ENCODE measurements at regions not wholly inside any gene's neighbourhood (a gene's known extent, or its start where the extent isn't known, plus 50 kb on each side); places are given as distances from the start of the nearest gene placed in this dataset.

GRCh38 chr20:4304601-4305000 lies 55.5 kb upstream of the ADRA1D start:
- no peak for TF ChIP-seq POLR2A (IDR thresholded peaks at IDR 0.05)
- no peak for TF ChIP-seq CTCF (IDR thresholded peaks at IDR 0.05)

All from lower leg skin (tissue), 3 donors.